T-helper 2 cell (primary cell): ENCODE measurements at regions not wholly inside any gene's neighbourhood (a gene's known extent, or its start where the extent isn't known, plus 50 kb on each side); places are given as distances from the start of the nearest gene placed in this dataset.
"Not testable (repeated sequence)": the region's sequence is repeated elsewhere in the genome, so short reads cannot be mapped to it uniquely, and the experiment has no call there.

Experiments
- DNase-seq, 5 experiments: peaks; one replicate each; pipeline versions ENCODE4 v3.0.0 to v3.0.0-alpha.2; 2012 to 2022

DNA sequence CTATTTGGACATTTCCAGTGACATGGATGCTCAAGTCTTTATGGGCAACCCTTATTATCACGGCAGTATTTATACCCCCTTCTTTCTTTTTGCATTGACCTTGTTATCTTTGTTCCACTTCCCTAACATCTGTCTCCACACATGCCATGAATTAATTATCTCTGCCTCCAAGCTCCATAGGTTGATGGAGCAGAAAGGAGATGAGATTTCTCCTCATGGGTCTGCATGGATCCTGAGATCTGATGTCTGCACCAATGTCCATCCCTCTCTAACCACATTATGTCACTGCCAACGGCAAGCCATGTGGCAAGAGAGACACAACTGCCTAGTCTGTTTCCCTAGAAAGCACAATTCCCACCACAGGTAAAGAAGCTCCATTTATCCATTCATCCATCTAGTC lies 416.8 kb upstream of the ASIC2 start:
- no peak for DNase-seq

DNA sequence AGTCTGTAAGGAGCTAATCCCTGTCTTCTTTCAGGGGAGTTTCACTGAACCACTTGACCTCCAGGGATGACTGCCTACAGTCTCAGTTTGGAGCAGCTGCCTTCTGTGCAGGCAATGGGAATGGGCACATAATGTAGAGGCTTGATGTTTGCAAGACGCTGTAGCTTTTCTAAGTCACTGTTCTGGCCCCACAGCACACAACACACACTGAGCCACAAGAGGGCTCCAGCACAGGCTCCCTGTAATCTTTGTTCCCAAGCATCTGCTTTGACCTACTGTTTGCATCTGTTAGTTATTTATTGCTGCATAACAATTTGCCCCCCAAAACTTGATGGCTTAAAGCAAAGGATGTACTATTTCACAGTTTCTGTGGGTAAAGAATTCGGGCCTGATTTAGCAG lies 419.0 kb upstream of the ASIC2 start:
- DNase-seq: no peak

DNA sequence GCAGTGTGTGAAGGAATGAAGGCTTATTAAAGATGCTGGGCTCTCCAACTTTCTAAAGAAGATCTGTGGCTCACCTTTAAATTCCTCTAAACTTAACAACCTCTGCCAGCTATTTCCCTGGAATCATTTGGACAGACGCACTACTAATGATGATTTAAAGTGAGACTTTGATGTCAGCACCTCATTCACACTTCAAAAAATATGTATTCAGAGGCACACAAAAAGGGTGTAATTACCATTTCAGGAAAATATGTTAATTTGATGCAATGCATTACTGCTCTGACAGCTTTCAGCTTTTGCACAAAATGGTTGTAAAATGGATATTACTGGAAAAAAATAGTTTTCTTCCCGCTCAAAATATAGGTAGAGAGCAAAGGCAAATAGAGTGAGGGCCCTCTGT lies 423.9 kb upstream of the ASIC2 start:
- DNase-seq: no peak

DNA sequence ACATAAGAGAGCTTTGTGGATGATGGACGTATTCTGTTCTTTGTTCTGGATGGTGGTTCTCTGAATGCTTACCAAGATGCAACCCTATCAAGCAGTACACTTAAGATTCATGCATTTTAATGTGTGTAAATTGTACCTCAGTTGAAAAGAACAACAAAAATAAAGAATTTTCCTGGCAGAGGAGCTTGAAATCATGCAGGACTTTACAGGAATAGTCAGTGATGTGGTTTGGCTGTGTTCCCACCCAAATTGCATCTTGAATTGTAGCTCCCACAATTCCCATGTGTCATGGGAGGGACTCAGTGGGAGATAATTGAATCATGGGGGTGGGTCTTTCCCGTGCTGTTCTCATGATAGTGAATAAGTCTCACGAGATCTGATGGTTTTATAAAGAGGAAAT lies 430.6 kb upstream of the ASIC2 start:
- DNase-seq: not testable (repeated sequence)

DNA sequence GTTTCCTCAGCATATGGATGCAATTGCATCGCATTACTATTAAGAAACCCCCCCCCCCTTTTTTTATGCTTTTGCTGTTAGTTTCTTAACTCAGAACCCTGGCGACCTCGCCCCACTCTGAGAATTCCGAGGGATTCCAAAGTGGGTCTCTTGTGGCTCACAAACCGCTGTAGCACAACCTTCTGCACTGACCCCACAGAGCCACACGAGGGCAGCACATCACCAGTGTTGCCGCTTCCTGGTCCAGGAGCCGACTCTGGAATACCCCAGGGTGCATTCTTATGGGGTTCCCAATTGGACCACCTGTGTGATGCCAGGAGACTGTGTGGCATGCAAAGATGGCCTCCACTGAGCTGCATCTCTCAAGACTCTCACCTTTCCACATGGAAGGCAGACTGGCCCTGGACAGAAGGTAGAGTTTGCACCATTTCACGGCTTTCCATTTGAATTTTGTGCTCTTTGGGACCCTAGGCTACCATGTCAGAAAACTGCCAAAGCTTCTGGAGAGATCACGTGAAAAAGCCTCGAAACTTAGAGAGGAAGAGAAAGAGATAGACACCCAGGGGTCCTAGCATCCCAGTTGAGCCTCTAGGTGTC lies 432.7 kb upstream of the ASIC2 start:
- DNase-seq: peak in 1 of 5 experiments; percentile 3

DNA sequence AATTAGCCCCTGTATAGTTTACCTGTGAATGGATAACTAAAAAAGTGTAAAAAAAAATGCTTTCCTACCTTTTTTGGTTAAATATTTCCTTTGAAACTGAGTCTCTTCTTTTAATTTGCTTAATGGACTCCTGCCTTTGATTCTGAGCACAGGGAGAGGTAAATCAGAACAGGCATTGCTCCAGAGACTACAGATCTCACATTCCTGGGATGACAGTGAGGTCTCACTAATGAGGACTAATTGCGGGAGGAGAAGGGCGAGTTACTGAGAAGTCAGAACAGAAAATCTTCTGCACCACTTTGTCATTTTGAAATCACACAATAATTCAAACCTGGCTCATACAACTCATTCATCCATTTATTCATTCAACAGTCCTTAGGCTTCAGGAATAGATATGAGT lies 437.0 kb upstream of the ASIC2 start:
- DNase-seq: no peak

DNA sequence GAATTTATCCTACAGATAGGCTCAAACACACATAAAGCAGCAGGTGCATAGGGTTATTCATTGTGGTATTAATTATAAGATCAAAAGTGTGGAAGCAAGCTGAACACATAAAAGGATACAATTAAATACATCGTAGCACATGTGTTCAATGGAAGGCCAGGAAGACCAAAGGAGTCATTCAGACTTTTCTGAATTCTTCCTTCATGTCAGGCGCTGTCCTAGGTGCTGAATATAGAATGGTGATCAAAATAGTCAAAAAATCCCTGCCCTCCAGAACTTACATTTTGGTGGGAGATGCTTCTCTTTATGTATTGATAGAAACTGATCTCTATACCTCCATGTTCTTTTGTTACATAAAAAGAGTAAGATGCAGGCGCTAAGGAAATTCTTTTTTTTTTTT lies 439.0 kb upstream of the ASIC2 start:
- DNase-seq: peak in 1 of 5 experiments; percentile 5

DNA sequence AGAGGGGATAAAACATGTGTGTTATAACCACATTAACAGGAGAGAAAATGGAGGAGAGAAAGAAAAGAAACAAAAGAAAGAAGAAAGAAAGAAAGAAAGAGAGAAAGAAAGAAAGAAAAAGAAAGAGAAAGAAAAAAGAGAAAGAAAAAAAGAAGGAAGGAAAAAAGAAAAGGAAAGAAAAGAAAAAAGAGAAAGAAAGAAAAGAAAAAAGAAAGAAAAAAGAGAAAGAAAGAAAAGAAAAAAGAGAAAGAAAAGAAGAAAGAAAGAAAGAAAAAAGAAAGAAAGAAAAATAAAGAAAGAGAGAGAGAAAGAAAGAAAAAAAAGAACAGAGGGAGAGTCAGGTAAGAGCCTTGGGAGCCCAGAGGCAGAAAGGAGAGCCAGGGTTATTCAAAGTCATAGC lies 446.6 kb upstream of the ASIC2 start:
- no peak for DNase-seq

DNA sequence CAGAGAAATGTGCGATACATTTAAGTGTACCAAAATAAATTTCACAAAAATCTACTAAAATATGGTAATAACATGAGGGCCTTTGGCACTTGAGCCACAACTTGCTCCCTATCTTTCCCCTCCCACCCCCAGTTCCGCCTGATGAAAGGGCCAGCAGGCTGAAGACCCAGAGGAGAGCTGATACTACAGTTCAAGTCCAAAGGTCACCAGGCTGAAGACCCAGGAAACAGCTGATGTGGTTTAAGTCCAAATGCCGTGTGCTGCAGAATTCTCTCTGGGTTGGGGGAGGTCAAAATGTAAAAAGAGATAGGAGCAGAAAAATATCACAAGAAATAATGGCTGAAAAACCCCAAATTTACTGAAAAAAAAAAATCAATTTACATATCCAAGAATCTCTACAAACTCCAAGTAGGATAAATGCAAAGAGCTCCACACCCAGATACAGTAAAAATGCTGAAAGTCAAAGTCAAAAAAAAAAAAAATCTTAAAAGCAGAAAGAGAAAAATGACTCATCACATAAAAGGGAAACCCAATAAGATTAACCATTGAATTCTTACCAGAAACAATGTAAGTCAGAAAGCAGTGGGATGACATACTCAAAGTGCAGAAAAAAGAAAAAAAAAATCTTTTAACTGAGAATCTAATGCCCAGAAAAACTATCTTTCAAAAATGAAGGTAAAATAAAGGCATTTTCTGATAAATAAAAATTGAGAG lies 452.1 kb upstream of the ASIC2 start:
- DNase-seq: no peak

DNA sequence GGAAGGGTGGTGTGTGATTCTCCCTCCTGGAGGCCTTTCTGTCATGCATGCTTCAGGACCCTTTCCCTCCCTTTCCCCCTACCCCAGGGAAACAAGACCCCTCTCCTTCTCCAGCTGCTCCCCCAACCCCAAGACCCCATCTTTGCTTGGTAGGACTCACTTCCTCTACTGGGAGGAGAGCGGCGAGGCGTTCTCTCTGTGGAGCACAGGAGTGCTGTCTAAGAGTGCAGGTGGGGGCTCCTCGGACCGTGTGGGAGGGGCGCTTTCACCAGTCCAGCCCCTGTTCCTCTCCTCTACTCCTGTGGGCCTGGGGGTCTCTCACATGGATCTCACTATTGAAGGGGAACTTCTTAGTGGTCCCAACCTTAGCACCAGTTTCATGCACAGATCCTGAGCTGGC lies 456.1 kb upstream of the ASIC2 start:
- DNase-seq: no peak

DNA sequence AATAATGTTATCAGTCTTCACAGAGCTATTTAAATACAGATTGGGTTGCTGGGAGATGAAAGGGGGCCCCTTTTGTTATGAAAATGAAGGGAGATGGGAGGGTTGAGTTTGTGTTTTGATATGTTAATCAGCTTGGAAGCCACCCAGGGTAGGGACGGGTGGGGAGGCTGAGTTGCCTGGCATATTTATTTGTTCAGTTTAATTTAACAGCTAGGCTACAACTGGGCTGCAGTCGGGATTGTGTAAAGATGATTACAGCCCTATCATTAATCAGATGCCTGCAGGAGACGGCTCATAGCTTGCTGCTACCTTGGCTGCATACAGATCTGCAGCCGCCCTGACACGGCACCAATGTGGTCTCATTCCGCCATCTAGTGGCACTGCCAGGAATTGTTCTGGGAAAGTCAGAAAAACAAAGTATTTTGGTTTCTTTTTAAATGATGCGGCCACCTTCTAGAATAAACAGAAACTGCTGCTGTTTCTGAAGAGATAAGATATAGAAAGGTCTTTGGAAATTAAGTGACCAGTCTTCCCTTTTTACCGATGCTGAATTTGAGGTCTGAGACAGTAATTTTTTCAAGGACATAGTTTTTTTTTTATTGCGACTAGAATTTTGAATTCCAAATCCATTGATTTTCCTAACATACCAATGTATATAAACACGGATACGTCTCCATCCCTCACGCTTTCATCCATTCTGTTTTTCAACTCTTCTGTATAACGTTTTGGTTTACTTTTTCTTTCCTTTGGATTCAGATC lies 458.0 kb upstream of the ASIC2 start:
- peak; percentile 2 to 62 (median 29) for DNase-seq

DNA sequence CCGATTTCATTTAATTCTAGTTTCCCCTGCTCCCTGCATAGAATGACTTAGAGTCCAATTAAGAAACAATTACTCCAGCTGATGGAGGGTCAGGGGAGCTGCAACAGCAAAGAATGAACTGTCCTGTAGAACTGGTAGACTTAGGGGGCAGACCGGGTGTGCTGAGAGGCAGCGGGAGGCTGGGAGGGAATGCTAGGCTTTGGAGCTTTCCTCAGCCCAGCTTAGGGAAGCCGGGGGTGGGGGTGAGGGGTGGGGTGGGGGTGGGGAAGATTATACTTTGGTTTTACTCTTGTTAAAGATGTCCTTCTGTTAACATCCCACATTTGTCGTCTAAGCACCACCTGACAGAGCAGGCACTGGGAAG lies 458.6 kb upstream of the ASIC2 start:
- DNase-seq: no peak

DNA sequence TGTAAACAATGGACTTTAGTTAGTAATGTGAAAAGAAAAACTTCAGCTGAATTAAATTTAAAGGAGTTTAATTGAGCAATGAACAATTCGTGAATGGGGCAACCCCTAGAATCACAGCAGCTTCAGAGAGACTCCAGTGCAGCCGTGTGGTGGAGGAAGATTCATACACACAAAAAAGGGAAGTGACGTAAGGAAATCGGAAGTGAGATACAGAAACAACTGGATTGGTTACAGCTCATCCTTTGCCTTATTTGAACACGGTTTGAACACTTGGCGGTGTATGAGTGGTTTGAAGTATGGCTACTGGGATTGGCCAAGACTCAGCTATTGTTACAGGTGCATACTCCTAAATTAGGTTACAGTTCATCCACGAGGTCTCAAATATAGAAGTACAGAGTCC lies 460.4 kb upstream of the ASIC2 start:
- DNase-seq: peak in 1 of 5 experiments; percentile 26

DNA sequence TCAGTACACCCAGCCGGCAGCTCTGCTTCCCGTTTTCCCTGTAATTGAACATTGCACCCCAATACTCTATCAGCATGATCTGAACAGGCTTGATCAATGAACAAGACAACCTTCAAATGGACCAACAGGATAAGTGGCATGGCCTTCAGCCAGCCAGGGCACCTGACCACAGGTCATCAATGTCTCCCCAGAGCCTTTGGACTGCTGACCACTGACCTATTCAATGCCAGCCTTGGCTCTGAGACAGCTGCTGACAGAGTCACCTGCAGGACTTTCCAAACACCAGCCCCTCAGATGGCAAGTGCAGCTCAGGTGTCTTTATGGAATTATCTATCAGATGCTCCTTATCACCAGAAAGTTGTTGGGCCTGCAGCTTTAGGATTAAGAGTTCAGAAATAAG lies 462.9 kb upstream of the ASIC2 start:
- DNase-seq: no peak

DNA sequence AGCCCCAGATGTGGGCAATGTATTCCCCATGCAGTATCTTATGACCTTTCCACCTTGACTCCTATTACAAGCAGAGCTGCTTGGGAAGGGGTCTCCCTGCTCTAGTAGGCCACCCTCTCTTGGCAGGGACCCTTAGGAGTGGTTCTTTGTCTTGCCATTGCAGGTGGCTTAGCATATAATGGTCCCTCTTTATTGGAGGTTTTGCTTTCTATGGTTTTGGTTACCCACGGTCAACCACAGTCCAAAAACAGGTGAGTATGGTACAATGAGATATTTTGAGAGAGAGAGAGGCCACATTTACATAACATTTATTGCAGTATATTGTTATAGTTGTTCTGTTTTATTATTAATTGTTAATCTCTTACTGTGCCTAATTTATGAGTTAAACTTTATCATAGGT lies 472.8 kb upstream of the ASIC2 start:
- no peak for DNase-seq

DNA sequence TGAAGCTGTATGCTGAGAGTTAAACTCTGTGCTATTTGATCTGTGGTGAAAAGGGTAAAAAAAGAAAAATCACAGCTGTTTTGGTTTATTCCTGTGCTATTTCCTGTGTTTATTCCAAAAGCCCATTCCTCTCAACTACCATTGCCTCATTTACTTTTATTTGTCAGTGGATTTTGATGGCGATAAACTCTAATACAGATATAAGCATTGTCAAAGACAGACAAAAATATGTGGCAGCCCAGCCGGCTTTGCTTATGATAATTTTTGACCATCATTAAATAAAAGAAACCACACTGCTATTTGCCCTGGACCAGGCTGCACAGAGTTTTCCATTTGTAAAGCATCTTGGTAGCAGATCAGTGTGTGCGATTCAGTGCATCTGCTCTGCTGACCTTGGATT lies 473.6 kb upstream of the ASIC2 start:
- no peak for DNase-seq

DNA sequence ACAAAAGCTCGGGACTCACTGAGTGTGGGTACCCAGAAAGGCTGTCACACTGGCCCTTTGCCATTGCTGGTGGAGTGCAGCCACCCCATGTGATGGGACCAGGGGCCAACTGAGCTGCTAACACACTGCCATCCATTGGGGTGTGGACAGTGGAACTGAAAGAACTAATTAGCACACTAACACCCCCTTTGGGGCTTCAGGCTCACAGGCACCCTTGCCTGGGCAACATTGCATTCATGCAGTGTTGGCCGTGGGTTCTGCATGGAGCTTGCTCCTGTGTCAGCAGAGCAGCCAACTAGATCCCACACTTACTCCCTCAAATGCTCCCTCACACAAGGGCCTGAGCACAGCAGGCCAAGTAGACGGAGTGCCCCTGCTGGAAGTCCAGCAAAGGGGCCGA lies 476.0 kb upstream of the ASIC2 start:
- no peak for DNase-seq

DNA sequence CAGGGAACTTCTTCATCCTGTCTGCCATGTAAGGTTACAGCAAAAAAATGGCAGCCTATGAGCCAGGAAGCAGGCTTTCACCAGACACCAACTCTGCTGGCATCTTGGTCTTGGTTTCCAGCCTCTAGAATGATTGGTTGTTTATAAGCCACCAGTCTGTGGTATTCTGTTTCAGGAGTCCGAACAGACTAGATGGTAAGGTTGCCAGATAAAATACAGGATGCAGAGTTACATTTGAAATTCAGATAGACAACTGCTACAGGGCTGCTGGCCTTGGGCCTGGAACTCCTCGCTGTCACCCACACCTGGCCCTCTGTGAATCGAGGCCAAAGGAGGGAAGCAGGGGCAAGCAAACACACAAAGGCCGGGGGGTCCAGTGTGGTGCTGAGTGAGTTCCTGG lies 478.8 kb upstream of the CCL2 start:
- no peak for DNase-seq

DNA sequence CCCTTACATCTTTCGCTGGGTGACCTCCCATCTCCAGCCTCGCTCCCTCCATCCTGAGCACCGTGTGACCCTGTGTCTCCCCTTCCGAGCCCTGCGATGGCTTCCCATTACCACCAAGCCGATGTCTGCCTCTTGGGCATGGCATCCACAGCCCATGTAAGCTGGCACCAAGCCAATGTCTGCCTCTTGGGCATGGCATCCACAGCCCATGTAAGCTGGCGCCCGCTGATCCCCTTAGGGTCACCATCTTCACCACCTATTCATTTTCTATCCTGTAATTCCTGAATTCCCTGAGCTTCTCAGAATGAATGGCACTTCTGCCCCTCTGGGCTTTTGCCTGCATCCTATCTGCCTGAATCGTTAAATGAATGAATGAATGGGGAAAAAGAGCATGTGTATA lies 478.2 kb upstream of the CCL2 start:
- no peak for DNase-seq

DNA sequence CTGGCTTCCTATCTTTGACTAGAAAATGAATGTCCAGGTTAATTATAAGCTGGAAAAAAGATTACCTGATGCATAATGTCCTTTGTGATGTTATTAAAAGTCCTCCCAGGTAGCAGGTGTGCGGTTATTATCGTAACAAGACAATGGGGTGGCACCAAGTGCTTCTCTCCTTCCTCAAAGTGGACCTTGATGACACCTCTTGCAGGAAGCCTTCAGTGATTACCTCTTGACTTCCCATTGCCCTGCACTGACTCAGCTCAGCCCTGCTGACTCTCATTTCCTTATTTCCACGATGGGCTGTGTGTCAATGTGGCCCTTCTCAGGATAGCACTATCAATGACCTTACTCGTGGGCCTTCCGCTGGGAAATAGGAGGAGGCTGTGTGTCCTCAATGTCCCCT lies 477.4 kb upstream of the CCL2 start:
- DNase-seq: no peak

DNA sequence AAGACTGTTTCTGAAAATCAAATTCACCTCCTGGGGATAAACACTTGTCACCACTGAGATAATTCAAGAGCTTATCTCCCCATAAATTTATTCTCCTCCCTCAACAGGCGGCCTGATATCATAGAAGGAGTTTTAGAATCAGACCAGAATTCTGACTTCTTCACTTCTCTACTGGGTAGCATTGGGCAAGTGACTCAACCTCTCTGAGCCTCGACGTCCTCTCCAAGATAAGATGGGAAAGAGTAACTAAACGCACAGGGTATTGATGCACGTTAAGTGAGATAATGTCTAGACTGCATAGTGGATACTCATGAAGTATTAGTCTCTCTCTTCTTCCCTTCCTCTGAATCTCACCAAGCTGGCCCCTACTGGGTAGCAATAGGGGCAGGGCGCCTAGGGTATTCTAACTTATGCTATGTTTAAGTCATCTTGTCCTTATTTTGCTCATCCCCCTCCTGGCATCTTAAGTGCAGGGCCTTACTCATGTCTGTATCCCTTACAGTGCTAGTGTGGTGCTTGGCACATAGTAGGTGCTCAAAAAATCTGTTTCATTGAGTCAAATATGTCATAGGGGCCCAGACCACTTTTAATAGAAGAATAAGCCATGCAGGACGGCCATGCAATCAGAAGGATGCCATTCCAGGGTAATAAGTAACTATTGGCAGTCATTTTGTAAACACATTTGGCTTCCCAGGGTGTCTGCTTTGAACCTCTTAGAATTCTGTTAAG lies 476.4 kb upstream of the CCL2 start:
- no peak for DNase-seq

DNA sequence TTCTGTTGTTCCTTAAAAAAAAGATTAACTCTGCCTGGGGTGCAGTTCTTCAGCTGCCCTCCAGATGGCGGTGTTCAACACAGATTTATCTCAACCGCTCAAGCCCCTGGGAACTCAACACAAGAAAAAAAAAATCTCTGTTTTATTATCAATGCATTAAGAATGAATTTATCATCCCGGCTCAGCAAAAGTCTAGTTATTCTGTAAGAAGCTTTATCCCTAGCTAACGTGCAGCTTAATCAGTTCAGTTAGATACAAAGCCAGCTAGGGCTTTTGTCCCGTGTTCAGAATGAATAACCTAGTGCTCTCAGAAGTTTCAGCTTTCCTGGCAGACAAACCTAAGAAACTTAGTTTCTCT lies 475.9 kb upstream of the CCL2 start:
- DNase-seq: peak in 1 of 5 experiments; percentile 44

DNA sequence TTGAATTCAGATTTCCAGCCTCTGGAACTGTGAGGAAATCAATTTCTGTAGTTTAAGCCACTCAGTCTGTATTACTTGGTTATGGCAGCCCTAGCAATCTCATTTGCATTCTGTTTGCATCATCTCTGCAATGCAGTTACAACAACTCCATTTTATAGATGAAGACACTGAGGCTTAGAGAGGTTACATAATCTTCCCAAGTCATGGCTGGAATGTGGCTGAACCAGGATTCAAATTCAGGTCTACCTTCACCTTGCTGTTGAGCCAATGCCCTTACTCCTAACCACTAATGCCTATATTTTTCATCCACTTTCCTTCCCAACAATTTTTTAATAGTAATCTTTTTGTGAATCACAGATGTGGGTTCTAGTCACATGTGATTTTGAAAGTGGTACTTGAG lies 469.8 kb upstream of the CCL2 start:
- no peak for DNase-seq

DNA sequence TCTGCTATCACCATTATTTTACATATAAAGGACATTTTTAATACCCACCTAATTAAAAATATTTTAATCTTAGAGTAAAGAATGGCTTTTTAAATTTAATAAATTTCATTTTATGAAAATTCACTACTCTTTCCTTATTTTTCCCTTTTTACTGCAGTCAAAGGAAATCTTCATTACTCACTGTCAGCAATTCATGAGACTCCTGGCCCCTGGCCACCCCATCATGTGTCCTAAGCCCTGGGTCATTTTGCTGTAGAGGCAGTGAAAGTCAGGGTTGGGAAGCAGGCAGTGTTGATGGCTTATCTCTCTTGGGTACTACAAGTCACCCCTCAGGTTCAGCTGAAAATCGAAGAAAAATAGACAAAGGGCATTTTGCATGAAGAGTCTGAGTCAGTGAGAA lies 468.6 kb upstream of the CCL2 start:
- no peak for DNase-seq
